ENCODE measurements at regions not wholly inside any gene's neighbourhood (a gene's known extent, or its start where the extent isn't known, plus 50 kb on each side); places are given as distances from the start of the nearest gene placed in this dataset.

GRCh38 chr14:54343272-54344121, 53.3 kb upstream of the CDKN3 start:
- Histone ChIP-seq H3K9ac (ENCODE audit: low read length in 5 of 5) (no peak overlapping the region), H3K27me3 (ENCODE audit: control insufficient read depth in 5 of 5, insufficient read depth in 4 of 5, low read length in 5 of 5) (no peaks in the 10 kb centered on the region), H3K36me3 (ENCODE audit: control insufficient read depth in 5 of 5, insufficient read depth in 5 of 5, low read length in 5 of 5) (no peaks in the 10 kb centered on the region), H3K9me3 (ENCODE audit: control insufficient read depth in 5 of 5, low read length in 5 of 5) (no peaks in the 10 kb centered on the region), H3K4me3 (ENCODE audit: low read depth in 1 of 5, low read length in 5 of 5) (no peak overlapping the region), H3K27ac (ENCODE audit: low read depth, low read length) (no peak overlapping the region), H3K4me1 (ENCODE audit: control insufficient read depth in 5 of 5, insufficient read depth in 5 of 5, low read length in 5 of 5) (no peaks in the 10 kb centered on the region)

DNA sequence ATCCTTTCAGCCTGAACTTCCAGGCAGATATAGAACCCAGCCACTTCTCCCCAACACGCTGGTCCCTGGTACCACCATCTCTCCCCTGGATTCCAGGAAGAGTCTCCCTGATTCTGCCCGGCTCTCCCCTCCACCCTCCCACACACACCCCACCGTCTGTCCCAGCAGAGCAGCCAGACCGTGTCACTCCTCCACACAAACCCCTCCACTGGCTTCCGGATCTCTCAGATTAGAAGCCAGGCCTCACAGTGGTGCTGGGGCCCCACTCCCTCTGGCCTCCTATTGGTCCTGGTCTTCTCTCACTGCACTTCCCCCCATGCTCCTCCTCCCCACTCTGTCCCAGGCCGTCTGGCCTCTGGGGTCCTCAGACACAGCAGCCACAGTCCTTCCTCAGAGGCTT, 52.4 kb upstream of the CDKN3 start:
- H3K27me3 ChIP-seq (ENCODE audit: control insufficient read depth in 5 of 5, insufficient read depth in 4 of 5, low read length in 5 of 5), result peaks cover 0 to 8% (median 3%) of the 10 kb centered on the region in 5 donors
- no peak overlapping the region for H3K4me3 ChIP-seq (ENCODE audit: low read depth in 1 of 5, low read length in 5 of 5)
- peaks cover 0 to 6% (median 4%) of the 10 kb centered on the region in 5 donors for H3K4me1 ChIP-seq (ENCODE audit: control insufficient read depth in 5 of 5, insufficient read depth in 5 of 5, low read length in 5 of 5)
- H3K9me3 ChIP-seq (ENCODE audit: control insufficient read depth in 5 of 5, low read length in 5 of 5), result no peaks in the 10 kb centered on the region
- no peaks in the 10 kb centered on the region for H3K36me3 ChIP-seq (ENCODE audit: control insufficient read depth in 5 of 5, insufficient read depth in 5 of 5, low read length in 5 of 5)
- H3K9ac ChIP-seq (ENCODE audit: low read length in 5 of 5), result no peak overlapping the region
- no peak overlapping the region for H3K27ac ChIP-seq (ENCODE audit: low read depth, low read length)

DNA sequence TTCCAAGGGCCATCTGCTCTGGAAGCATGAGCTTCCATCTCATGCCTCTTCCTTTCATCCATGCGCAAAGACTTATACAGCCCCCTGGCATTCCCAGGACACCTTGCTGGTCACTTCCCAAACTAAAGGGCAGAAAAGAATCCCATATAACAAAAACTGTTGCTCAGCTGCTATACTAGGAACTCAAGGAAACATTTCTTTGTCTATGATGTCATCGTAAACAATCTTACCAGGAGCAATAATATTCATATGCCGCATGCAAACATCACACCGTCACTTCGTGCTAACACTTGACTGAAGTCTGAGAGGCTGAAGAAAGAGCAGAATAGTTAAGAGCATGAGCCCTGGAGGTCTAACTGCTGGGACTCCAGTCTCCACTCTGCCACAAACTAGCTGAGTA, 50.5 kb upstream of the CDKN3 start:
- H3K36me3 ChIP-seq (ENCODE audit: control insufficient read depth in 5 of 5, insufficient read depth in 5 of 5, low read length in 5 of 5), result no peaks in the 10 kb centered on the region
- no peak overlapping the region for H3K9ac ChIP-seq (ENCODE audit: low read length in 5 of 5)
- H3K27me3 ChIP-seq (ENCODE audit: control insufficient read depth in 5 of 5, insufficient read depth in 4 of 5, low read length in 5 of 5), result peaks cover 0 to 9% (median 4%) of the 10 kb centered on the region in 5 donors
- H3K4me1 ChIP-seq (ENCODE audit: control insufficient read depth in 5 of 5, insufficient read depth in 5 of 5, low read length in 5 of 5), result peaks cover 0 to 9% (median 5%) of the 10 kb centered on the region in 5 donors
- no peaks in the 10 kb centered on the region for H3K9me3 ChIP-seq (ENCODE audit: control insufficient read depth in 5 of 5, low read length in 5 of 5)
- no peak overlapping the region for H3K27ac ChIP-seq (ENCODE audit: low read depth, low read length)
- H3K4me3 ChIP-seq (ENCODE audit: low read depth in 1 of 5, low read length in 5 of 5), result no peak overlapping the region
